Endothelial cell of umbilical vein (primary cell): ENCODE measurements at regions not wholly inside any gene's neighbourhood (a gene's known extent, or its start where the extent isn't known, plus 50 kb on each side); places are given as distances from the start of the nearest gene placed in this dataset.

ENCODE experiments used
- BruUV-seq: library from RNA; stranded (reverse); fragments of 400-500 nt; replicated peaks from 2 replicates; lab custom pipeline; 2021; lab: Mats Ljungman, UMichigan
- CTCF ChIA-PET: fragments of 300-600, 350-600 bp; sonication (Branson Sonifier 250); formaldehyde crosslinking; loops from one replicate; lab custom pipeline; 2021; ENCODE audit warnings: antibody characterized with exemption, inconsistent platforms; lab: Charles Lee
- POLR2A ChIA-PET: fragments of 300-600, 350-600 bp; sonication (Branson Sonifier 250); formaldehyde crosslinking; loops from one replicate; lab custom pipeline; 2021; ENCODE audit warnings: antibody characterized with exemption, inconsistent platforms; lab: Charles Lee
- DNase-seq: peaks from one replicate; pipeline ENCODE4 v3.0.0-alpha.2; 2011; ENCODE audit warnings: low read depth, low spot score
- FAIRE-seq: peaks from 2 replicates; lab custom pipeline; 2011; peaks lifted over from hg19 to GRCh38; lab: Jason Lieb, UNC
- H2AFZ ChIP-seq: 2 replicates; pipeline ENCODE4 v1.6.0; 2012; ENCODE audit warnings: low read depth, low read length, control low read depth, inconsistent platforms
- H3K27ac ChIP-seq: 2 replicates; pipeline ENCODE4 v1.5.1; 2011; ENCODE audit warnings: low read depth, mild to moderate bottlenecking, control low read depth, low read length, moderate library complexity; ENCODE audit not compliant: insufficient read depth
- H3K27me3 ChIP-seq, 2 experiments: 2 replicates each; pipeline versions ENCODE4 v1.6.0 to v1.6.1; 2011; ENCODE audit warnings: low read length in 2 of 2, mixed read lengths in 1 of 2; ENCODE audit not compliant: control insufficient read depth in 2 of 2, insufficient read depth in 2 of 2
- H3K36me3 ChIP-seq, 2 experiments: 2 replicates in 1 of 2; 3 replicates in 1 of 2; pipeline ENCODE4 v1.5.1; 2011; ENCODE audit warnings: low read length in 2 of 2, mild to moderate bottlenecking in 1 of 2, moderate library complexity in 1 of 2; ENCODE audit not compliant: control insufficient read depth in 2 of 2, insufficient read depth in 2 of 2; ENCODE audit errors: extremely low read depth in 1 of 2
- H3K4me1 ChIP-seq: 3 replicates; pipeline ENCODE4 v1.5.1; 2011; ENCODE audit warnings: mild to moderate bottlenecking, low read length; ENCODE audit not compliant: control insufficient read depth, insufficient read depth; ENCODE audit errors: extremely low read depth
- H3K4me2 ChIP-seq: 2 replicates; pipeline ENCODE4 v1.6.1; 2011; ENCODE audit warnings: low read length, control low read depth, mixed read lengths; ENCODE audit not compliant: insufficient read depth
- H3K4me3 ChIP-seq, 3 experiments: fragments of 200-600 bp in 1 of 3; sonication (generic), shearing (Covaris generic) in 1 of 3; replicated peaks in 1 of 3; 2 replicates each; pipeline ENCODE4 v1.5.1; 2011 to 2016; ENCODE audit warnings: control low read depth in 3 of 3, low read length in 3 of 3, mild to moderate bottlenecking in 2 of 3, inconsistent platforms in 1 of 3, low read depth in 1 of 3, moderate library complexity in 1 of 3; ENCODE audit not compliant: insufficient read depth in 1 of 3
- H3K79me2 ChIP-seq: 2 replicates; pipeline ENCODE4 v1.6.0; 2012; ENCODE audit warnings: low read length, inconsistent platforms; ENCODE audit not compliant: control insufficient read depth, insufficient read depth
- H3K9ac ChIP-seq: replicated peaks from 2 replicates; pipeline ENCODE3; 2011; ENCODE audit warnings: low read length, control low read depth; ENCODE audit not compliant: insufficient read depth; ENCODE audit errors: extremely low read depth
- H3K9me1 ChIP-seq: replicated peaks from 3 replicates; pipeline ENCODE4 v1.6.0; 2011; ENCODE audit warnings: mild to moderate bottlenecking, low read length; ENCODE audit not compliant: control insufficient read depth, insufficient read depth; ENCODE audit errors: extremely low read depth
- H3K9me3 ChIP-seq: replicated peaks from 2 replicates; pipeline ENCODE4 v1.5.1; 2012; ENCODE audit warnings: low read length, inconsistent platforms; ENCODE audit not compliant: control insufficient read depth, insufficient read depth
- H4K20me1 ChIP-seq: replicated peaks from 2 replicates; pipeline ENCODE3; 2011; ENCODE audit warnings: mild to moderate bottlenecking, low read length; ENCODE audit not compliant: control insufficient read depth, insufficient read depth; ENCODE audit errors: extremely low read depth
- EZH2 ChIP-seq: IDR thresholded peaks from 2 replicates; pipeline ENCODE4 v1.6.1; 2012; ENCODE audit warnings: borderline replicate concordance, low read depth, mild to moderate bottlenecking, moderate library complexity, low read length, inconsistent platforms; ENCODE audit not compliant: severe bottlenecking
- FOS ChIP-seq: IDR thresholded peaks from 2 replicates; pipeline ENCODE4 v1.6.1; 2011; ENCODE audit warnings: mild to moderate bottlenecking, low read length, moderate library complexity, borderline replicate concordance; ENCODE audit not compliant: insufficient read depth
- GATA2 ChIP-seq: IDR thresholded peaks from 2 replicates; pipeline ENCODE4 v1.7.0; 2011; ENCODE audit warnings: low read depth, mild to moderate bottlenecking, moderate library complexity, mixed read lengths, low read length; ENCODE audit not compliant: insufficient read length, insufficient read depth
- JUN ChIP-seq: IDR thresholded peaks from 2 replicates; pipeline ENCODE4 v1.6.1; 2011; ENCODE audit warnings: borderline replicate concordance, low read depth; ENCODE audit not compliant: insufficient read length, insufficient read depth
- MYC ChIP-seq: IDR thresholded peaks from one replicate; pipeline ENCODE4 v1.6.1; 2011; ENCODE audit warnings: mild to moderate bottlenecking, low read depth, low read length
- POLR2A ChIP-seq: IDR thresholded peaks from 2 replicates; pipeline ENCODE4 v1.6.1; 2012; ENCODE audit warnings: low read depth, mild to moderate bottlenecking, control low read depth, low read length
- POLR2AphosphoS5 ChIP-seq: IDR thresholded peaks from 2 replicates; pipeline ENCODE4 v1.6.1; 2012; ENCODE audit warnings: low read depth, mild to moderate bottlenecking, control low read depth, low read length, moderate library complexity; ENCODE audit not compliant: insufficient read depth
- dilution Hi-C: fragments of 300-500 bp; cut with MboI; formaldehyde crosslinking; loops from one replicate; pipeline ENCODE4 v1.15.0; 2019; ENCODE audit warnings: low sequenced_read_pairs; ENCODE audit not compliant: extremely low pct_ligation_motif_present
- intact Hi-C: fragments of 100-400 bp; cut with micrococcal nuclease; formaldehyde crosslinking; loops from one replicate; pipeline ENCODE4 v1.10.0; 2022
- TF ChIP-seq, protein P1 (sequence below), 2 donors: IDR thresholded peaks; 1 replicate in 1 of 2; 2 replicates in 1 of 2; pipeline ENCODE4 v1.5.1; 2011; ENCODE audit warnings: low read length in 2 of 2, mild to moderate bottlenecking in 2 of 2, moderate library complexity in 2 of 2, control low read depth in 1 of 2, inconsistent platforms in 1 of 2, low read depth in 1 of 2; ENCODE audit not compliant: insufficient read depth in 1 of 2; ENCODE audit errors: extremely low read depth in 1 of 2
- TF ChIP-seq, protein P2 (sequence below): IDR thresholded peaks from 2 replicates; pipeline ENCODE4 v1.6.1; 2011; ENCODE audit not compliant: insufficient read depth, insufficient read length

DNA sequence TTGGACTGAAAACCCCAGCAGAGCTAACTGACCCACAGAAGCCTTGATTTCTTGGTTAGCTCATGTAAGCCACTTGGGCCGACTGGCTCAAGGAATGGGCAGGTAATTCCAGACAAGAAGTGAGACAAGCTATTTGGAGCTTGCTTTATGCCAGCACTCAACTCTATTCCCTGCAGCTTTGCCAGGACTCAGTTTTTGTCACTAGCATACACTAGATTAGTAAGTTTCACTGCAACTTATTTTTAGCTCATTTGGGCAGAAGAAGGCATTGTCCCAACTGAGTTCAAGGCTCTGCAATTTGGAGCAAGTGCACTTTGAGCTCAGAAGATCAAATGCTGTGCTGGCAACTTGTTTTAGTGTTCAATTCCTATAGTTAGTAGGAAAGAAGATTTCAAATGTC, 116.1 kb downstream of the SLC4A3 start:
- no peak for TF ChIP-seq EZH2
- TF ChIP-seq FOS = no peak
- TF ChIP-seq, protein P1, sequence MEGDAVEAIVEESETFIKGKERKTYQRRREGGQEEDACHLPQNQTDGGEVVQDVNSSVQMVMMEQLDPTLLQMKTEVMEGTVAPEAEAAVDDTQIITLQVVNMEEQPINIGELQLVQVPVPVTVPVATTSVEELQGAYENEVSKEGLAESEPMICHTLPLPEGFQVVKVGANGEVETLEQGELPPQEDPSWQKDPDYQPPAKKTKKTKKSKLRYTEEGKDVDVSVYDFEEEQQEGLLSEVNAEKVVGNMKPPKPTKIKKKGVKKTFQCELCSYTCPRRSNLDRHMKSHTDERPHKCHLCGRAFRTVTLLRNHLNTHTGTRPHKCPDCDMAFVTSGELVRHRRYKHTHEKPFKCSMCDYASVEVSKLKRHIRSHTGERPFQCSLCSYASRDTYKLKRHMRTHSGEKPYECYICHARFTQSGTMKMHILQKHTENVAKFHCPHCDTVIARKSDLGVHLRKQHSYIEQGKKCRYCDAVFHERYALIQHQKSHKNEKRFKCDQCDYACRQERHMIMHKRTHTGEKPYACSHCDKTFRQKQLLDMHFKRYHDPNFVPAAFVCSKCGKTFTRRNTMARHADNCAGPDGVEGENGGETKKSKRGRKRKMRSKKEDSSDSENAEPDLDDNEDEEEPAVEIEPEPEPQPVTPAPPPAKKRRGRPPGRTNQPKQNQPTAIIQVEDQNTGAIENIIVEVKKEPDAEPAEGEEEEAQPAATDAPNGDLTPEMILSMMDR (IDR thresholded peaks at IDR 0.05; ENCODE audit: extremely low read depth in 1 of 2, insufficient read depth in 1 of 2, low read depth in 1 of 2, low read length in 2 of 2) = no peak
- no peak for TF ChIP-seq POLR2AphosphoS5
- TF ChIP-seq, protein P2, sequence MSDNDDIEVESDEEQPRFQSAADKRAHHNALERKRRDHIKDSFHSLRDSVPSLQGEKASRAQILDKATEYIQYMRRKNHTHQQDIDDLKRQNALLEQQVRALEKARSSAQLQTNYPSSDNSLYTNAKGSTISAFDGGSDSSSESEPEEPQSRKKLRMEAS = no peak
- TF ChIP-seq JUN = no peak
- TF ChIP-seq MYC = no peak
- no peak for TF ChIP-seq POLR2A
- TF ChIP-seq GATA2 = no peak
- ChIA-PET CTCF (interaction anchor here (1.2 to 1.8 kb wide), 2 partner anchors 10 to 1831 kb away, joined by 5 to 7 read pairs; no protein-coding TSS in a partner anchor), POLR2A (no interaction called here)
- H3K36me3 ChIP-seq = no peaks in the 10 kb centered on the region
- no peaks in the 10 kb centered on the region for H3K79me2 ChIP-seq
- FAIRE-seq (no peak), DNase-seq (no peak)
- intact Hi-C loops = no loop called here
- H3K27me3 ChIP-seq = no peaks in the 10 kb centered on the region
- no peaks in the 10 kb centered on the region for H4K20me1 ChIP-seq
- H3K4me3 ChIP-seq = no peak overlapping the region
- no peak overlapping the region for H2AFZ ChIP-seq
- H3K9ac ChIP-seq = no peak overlapping the region
- no TSS peak for BruUV-seq
- no peak overlapping the region for H3K27ac ChIP-seq
- H3K9me3 ChIP-seq = no peaks in the 10 kb centered on the region
- H3K4me2 ChIP-seq = no peak overlapping the region
- H3K9me1 ChIP-seq = no peaks in the 10 kb centered on the region
- H3K4me1 ChIP-seq = no peaks in the 10 kb centered on the region
- dilution Hi-C loops = no loop called here
